WERI-Rb-1 (cell line): ENCODE measurements at regions not wholly inside any gene's neighbourhood (a gene's known extent, or its start where the extent isn't known, plus 50 kb on each side); places are given as distances from the start of the nearest gene placed in this dataset.
A peak's percentile ranks its signal among the peaks of the same experiment; 100 is the strongest.

Experiments used
- DNase-seq: peaks from one replicate; pipeline ENCODE4 v3.0.0-alpha.2; 2020
- H3K27ac ChIP-seq: fragments of 250-450 bp; sonication (Bioruptor Pico); 2 replicates; pipeline ENCODE4 v1.5.1; 2020; ENCODE audit warnings: mild to moderate bottlenecking, moderate library complexity
- H3K27me3 ChIP-seq: fragments of 250-450 bp; sonication (Bioruptor Pico); 2 replicates; pipeline ENCODE4 v1.5.1; 2021; ENCODE audit warnings: mild to moderate bottlenecking, low read depth, moderate library complexity; ENCODE audit not compliant: insufficient read depth, severe bottlenecking
- H3K36me3 ChIP-seq: fragments of 250-450 bp; sonication (Bioruptor Pico); 2 replicates; pipeline ENCODE4 v1.5.1; 2020; ENCODE audit warnings: mild to moderate bottlenecking, moderate library complexity
- H3K4me3 ChIP-seq: 2 replicates; pipeline ENCODE4 v1.5.1; 2011; ENCODE audit warnings: low read depth, mild to moderate bottlenecking, control low read depth, low read length
- H3K9me3 ChIP-seq: fragments of 250-450 bp; sonication (Bioruptor Pico); 2 replicates; pipeline ENCODE4 v1.5.1; 2021; ENCODE audit warnings: mild to moderate bottlenecking, moderate library complexity; ENCODE audit not compliant: severe bottlenecking
- CTCF ChIP-seq: IDR thresholded peaks from 2 replicates; pipeline ENCODE4 v1.5.1; 2011; ENCODE audit warnings: low read depth, mild to moderate bottlenecking, control low read depth, inconsistent platforms, low read length

GRCh38 chr5:61640179-61641021 lies 308.3 kb downstream of the ZSWIM6 start:
- no peaks in the 10 kb centered on the region for H3K27me3 ChIP-seq
- TF ChIP-seq CTCF = no peak

GRCh38 chr5:61641748-61642565 lies 309.9 kb downstream of the ZSWIM6 start:
- no peak for DNase-seq
- TF ChIP-seq CTCF = 0 out of 2 replicates have a peak, but pooled peaks have one; percentile 22
- H3K27ac ChIP-seq = no peak overlapping the region
- no peaks in the 10 kb centered on the region for H3K9me3 ChIP-seq
- no peaks in the 10 kb centered on the region for H3K27me3 ChIP-seq
- no peak overlapping the region for H3K4me3 ChIP-seq
- no peaks in the 10 kb centered on the region for H3K36me3 ChIP-seq

More at GRCh38 chr5:61640179-61641021, 308.3 kb downstream of the ZSWIM6 start:
- Histone ChIP-seq H3K36me3 (no peaks in the 10 kb centered on the region), H3K4me3 (no peak overlapping the region), H3K9me3 (no peaks in the 10 kb centered on the region), H3K27ac (no peak overlapping the region)
- DNase-seq = no peak

DNA sequence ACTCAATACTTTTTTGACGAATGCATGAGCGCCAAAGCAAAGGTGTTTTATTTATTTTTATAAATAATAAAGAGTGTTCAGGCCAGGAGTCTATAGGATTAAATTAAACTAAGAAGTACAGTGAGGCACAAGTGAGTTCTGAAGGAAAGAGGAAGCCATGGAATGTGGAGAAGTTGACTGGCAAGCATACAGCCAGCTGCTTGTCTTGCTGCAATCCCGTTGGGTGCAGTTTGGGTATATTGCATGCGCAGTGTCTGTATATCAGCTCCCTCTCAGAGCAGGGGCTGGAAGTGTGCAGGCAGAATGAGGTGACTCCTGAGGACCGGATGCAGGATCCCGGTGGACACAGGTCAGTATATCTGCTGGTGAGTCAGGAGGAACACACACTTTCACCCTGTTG lies 315.6 kb downstream of the ZSWIM6 start:
- Histone ChIP-seq H3K27me3 (peaks cover 10% of the 10 kb centered on the region), H3K27ac (no peak overlapping the region), H3K4me3 (no peak overlapping the region), H3K36me3 (no peaks in the 10 kb centered on the region), H3K9me3 (no peaks in the 10 kb centered on the region)
- DNase-seq = no peak
- no peak for TF ChIP-seq CTCF

DNA sequence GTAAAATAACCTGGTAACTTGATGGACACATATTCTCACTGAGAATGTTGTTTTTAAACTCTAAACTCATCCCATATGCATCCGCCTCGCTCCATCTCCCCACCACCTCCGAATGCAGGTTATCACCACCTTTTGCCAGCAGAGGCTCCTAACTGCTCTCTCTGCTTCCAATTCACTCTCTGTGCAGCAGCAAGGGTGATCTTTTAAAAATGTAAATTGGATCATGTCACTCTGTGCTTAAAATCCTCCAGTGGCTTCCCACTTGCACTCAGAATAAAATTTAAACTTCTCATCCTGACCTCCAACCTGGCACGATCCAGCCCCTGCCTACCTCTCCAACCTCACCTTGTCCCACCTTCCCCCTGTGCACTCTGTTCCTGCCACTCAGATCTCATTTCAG lies 317.2 kb downstream of the ZSWIM6 start:
- H3K4me3 ChIP-seq = no peak overlapping the region

GRCh38 chr5:61649971-61650370 lies 317.9 kb downstream of the ZSWIM6 start:
- no peak for DNase-seq
- Histone ChIP-seq H3K27me3 (peaks cover 10% of the 10 kb centered on the region), H3K27ac (no peak overlapping the region), H3K9me3 (no peaks in the 10 kb centered on the region), H3K4me3 (no peak overlapping the region), H3K36me3 (no peaks in the 10 kb centered on the region)
- no peak for TF ChIP-seq CTCF

More for the DNA sequence above, 317.2 kb downstream of the ZSWIM6 start:
- H3K36me3 ChIP-seq = no peaks in the 10 kb centered on the region
- H3K27ac ChIP-seq = no peak overlapping the region
- TF ChIP-seq CTCF = no peak
- H3K27me3 ChIP-seq = peaks cover 10% of the 10 kb centered on the region
- DNase-seq = no peak
- H3K9me3 ChIP-seq = no peaks in the 10 kb centered on the region
